ENCODE measurements at regions not wholly inside any gene's neighbourhood (a gene's known extent, or its start where the extent isn't known, plus 50 kb on each side); places are given as distances from the start of the nearest gene placed in this dataset.
"Not testable (repeated sequence)": the region's sequence is repeated elsewhere in the genome, so short reads cannot be mapped to it uniquely, and the experiment has no call there.

DNA sequence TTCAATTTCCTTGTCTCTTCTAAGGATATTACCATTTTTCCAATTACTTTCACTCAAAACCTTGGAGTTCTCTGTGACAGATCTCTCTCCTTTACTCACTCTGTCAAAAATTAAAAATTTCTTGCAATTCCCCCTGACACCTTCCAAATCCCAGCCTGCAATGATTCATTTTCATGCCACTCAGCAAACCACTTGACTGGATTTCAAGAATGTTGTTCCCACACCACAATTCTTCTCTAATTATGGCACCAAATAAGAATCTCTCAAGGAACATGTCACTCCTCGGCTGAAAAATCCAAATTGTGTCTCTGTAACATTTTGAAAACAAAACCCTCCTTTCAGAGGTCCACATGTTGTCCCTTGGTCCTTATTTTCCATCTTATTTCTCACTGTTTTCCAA lies 438.9 kb upstream of the ZP4 start:
- no peak for DNase-seq (ENCODE audit: extremely low read depth in 1 of 2, low read depth in 1 of 2)

- DNase-seq (ENCODE audit: extremely low read depth in 1 of 2, low read depth in 1 of 2) = not testable (repeated sequence)
Measured at GRCh38 chr1:238327033-238327432, 436.3 kb upstream of the ZP4 start.

GRCh38 chr1:238326479-238326878 lies 435.8 kb upstream of the ZP4 start:
- not testable (repeated sequence) for DNase-seq (ENCODE audit: extremely low read depth in 1 of 2, low read depth in 1 of 2)

DNA sequence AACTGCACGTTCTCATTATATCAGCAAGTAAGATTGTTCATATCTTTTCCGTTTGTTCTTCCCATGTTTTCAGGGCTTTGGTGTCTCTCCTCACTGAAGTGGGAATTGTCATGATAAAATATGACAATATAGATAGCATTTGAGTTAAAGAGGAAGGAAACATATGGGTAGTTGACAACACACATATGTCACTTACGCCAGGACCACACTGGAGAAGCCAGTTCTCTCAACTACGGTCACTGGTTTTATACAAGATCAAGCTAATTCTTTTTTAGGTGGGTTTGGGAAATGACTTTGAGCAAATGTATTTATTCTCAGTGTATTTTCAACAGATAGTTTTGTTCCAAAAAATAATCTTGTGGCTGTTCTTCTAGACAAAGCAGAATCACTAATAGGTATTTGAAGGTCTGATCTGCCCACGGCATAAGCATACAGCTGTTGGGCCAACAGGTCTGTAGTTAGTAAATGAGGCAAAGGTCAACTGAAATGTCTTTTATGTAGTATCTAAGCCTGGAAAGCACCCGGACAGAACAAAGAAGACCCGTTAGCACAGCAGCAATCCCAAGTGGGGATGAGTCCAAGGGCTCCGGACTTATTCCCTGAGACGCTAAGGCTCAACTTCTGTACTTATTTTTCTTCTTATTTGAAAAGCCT lies 433.6 kb upstream of the ZP4 start:
- no peak for DNase-seq (ENCODE audit: extremely low read depth in 1 of 2, low read depth in 1 of 2)

DNA sequence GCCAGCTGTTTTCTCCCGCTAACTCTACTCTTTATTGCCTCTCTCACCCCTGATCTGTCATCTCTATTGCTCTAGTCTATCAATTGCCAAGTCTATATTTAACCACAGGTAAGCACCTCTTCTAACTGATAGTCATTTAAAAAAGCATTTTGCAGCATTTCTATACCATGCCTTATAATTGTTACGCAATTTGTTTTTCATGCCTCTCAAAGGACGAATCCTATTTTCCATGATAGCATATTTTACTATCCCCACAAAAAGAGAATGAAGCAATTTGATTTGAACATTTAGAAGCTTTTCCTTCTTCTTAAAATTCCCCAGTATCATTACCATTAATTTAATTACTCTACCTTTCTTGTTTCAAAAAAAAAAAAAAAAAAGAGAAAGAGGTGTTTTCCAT lies 432.8 kb upstream of the ZP4 start:
- DNase-seq (ENCODE audit: extremely low read depth in 1 of 2, low read depth in 1 of 2) = no peak

DNA sequence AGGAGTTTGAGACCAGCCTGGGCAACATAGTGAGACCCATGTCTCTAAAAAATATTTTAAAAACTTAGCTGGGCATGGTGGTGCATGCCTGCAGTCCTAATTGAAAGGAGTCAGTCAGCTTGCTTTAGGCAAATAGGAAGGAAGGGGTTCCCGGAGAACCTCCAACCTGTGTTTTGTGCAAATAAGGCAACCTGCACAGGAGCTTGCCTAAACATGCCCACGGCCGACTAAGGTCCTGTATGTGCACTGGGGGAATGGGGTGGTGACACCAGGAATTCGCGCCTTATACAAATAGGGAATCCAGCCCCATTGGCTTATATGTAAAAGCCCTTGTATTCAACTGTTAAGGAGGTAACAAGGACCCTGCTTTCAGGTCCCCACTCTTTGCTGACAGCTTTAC lies 429.2 kb upstream of the ZP4 start:
- DNase-seq (ENCODE audit: extremely low read depth in 1 of 2, low read depth in 1 of 2) = no peak

- DNase-seq (ENCODE audit: extremely low read depth in 1 of 2, low read depth in 1 of 2) = no peak
Measured at GRCh38 chr1:238318294-238319110, 427.8 kb upstream of the ZP4 start.

DNA sequence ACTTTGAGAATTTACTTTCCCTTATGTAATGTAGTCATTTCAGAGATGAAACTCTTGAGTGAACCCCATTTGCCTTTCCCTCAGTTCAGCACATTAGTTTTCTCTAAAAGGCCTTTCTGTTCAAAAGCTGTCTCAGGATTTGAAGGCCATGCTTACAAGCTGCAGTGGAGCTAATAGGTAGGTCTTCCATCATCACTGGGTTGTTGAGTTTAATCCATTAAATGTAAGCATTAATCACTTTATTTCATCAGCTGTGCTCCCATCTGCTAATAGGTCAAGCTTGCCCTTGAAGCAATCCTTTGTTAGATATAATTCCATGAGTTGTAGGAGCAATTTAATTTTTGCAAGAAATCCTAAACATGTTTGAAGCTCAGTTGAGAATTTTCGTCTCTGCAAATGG lies 422.2 kb upstream of the ZP4 start:
- DNase-seq (ENCODE audit: extremely low read depth in 1 of 2, low read depth in 1 of 2) = no peak

DNA sequence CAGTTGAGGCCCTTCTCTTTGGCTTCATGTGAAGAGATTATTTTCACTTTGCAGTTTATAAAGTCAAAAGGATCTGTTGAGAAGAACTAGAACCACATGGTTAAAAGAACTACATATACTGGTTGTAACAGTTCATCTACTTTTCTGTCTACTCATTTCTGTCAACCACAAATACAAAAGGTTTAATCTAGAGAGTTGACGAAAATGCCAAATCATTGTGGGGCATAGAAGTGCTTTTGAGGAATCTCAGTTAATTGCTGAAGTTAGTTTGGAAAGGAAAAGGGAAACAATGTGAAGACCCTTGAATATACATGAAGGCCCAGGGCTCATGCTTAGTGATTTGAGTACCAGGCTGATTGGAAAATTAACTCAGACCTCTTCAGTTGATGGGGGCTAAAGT lies 415.7 kb upstream of the ZP4 start:
- no peak for DNase-seq (ENCODE audit: extremely low read depth in 1 of 2, low read depth in 1 of 2)

DNA sequence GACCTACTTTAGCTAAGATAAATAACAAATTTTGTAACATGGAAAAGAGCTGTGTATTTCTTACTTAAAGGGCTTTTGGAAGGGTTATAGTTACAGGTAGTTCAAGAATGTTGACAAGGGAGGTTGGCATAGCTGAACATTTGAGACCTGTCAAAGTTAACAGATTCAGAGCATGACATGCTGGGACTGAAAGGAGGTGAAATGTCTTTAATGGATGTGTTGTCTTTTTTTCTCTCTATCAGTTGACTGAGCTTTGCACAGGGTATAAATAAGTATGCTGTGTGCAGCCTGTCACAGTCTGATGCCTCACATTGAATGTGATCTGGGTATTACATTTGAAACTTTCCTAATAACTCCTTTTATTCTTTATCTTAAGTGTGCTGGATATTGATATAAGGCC lies 411.9 kb upstream of the ZP4 start:
- DNase-seq (ENCODE audit: extremely low read depth in 1 of 2, low read depth in 1 of 2) = no peak

DNA sequence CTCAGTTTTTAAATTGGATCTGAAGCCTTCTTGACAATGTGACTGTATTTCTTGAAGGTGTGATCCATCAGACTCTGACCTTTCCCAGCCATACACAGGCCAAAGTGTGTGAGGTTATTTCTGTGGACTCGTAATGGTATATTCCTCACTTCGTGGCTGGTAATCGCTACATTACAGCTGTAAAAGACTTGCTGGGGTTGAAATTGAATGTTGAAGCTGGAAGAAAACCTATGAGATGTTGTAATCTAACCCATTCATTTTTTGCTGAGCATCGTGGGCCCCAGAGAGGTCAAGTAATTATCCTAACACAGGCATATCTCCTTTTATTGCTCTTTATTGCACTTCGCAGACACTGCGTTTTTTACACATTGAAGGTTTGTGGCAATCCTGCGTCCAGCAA lies 405.6 kb upstream of the ZP4 start:
- no peak for DNase-seq (ENCODE audit: extremely low read depth in 1 of 2, low read depth in 1 of 2)

DNA sequence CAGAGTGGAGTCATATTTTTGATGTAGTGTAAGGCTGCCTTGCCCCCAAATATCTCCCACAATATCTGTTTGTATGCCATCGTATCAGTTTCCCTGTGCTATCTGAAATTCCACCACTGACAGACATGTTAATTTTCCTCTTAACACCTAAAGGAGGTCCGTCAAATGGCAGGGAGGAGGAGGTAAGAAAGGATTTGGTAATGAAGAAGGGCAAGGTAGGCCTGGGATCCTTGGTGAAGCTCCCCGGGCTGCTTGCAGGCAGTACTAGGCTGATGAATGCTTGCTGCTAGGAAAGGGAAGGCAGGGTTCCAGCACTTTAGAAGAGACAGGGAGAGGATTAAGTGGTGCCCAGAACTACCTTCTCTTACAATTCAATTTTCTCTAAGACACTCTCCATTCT lies 402.4 kb upstream of the ZP4 start:
- DNase-seq (ENCODE audit: extremely low read depth in 1 of 2, low read depth in 1 of 2) = no peak

DNA sequence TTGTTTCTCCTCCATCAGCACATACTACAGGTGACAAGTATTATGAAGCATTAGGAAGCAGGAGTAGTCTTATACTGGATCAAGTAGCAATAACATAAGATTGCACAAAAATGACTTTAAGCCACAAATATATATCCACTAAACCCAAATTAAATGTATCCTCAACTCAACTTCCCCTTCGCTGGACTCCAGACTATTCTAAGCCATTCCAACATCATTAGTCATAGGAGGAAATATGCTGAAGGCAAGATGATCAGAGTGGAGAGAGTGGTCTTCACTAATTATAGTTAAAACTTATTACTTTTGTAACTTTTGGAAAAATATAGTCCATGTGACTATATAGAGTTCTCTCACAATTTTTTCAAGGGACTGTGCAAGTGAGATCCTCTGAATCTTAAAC lies 390.7 kb upstream of the ZP4 start:
- DNase-seq (ENCODE audit: extremely low read depth in 1 of 2, low read depth in 1 of 2) = no peak

DNA sequence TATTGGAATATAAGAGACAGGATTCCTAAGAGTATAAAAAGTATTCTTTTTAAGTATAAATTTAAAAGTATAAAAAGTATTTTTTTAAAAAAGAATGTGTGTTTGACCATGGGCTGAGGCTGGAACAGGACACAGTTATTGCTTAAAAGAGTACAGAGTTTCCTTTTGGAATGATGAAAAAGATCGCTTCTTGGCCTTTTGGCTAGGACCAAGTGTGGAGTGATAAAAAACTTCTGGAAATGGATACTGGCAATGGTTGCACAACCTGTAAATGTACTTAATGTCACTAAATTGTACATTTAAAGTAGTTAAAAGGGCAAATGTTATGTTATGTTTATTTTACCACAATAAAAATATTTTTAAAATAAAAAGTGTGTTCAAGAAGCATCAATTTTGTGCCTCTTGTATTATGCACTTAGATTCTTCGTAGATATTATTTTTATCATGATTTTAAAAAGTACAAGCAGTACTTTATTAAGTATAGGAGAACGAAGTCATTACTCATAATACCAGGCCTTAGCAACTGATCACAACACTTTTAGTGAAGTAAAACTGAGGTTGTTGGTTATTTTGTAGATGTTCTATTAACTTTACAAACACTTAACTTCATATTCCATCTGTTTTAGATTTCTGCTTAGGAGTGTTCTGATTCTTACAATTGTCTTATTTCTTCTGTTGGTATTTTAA lies 389.1 kb upstream of the ZP4 start:
- no peak for DNase-seq (ENCODE audit: extremely low read depth in 1 of 2, low read depth in 1 of 2)

- DNase-seq (ENCODE audit: extremely low read depth in 1 of 2, low read depth in 1 of 2) = no peak
Measured at GRCh38 chr1:238272145-238272544, 381.4 kb upstream of the ZP4 start.

- DNase-seq (ENCODE audit: extremely low read depth in 1 of 2, low read depth in 1 of 2) = no peak
Measured at GRCh38 chr1:238265866-238266265, 375.1 kb upstream of the ZP4 start.

DNA sequence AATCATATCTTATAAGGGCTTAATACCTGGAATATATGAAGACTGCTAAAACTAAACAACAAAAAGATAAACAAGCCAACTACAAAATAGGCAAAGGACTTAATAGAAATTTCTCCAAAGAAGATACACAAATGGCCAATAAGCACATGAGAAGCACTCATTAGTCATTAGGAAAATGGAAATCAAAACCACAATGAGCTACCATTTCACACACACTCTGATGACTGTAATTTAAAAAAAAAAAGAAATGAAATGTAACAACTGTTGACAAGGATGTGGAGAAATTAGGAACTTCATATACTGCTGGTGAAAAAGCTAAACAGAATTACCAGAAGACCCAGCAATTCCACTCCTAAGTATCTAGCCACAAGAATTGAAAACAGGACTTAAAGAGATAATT lies 374.2 kb upstream of the ZP4 start:
- DNase-seq (ENCODE audit: extremely low read depth in 1 of 2, low read depth in 1 of 2) = no peak

DNA sequence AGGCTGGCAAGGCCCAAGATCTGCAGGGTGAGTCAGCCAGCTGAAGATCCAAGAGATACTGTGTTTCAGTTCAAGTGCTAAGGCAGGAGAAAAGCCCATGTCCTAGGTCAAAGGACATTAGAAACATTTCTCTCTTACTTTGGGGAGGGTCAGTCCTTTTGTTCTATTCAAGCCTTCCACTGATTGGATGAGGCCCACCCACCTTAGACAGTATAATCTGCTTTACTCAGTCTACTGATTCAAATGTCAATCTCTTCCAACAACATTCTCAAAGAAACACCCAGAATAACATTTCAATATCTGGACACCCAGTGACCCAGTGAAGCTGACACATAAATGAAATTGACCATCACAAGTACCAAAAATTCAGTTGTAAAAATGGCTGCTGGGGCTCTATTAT lies 367.8 kb upstream of the ZP4 start:
- no peak for DNase-seq (ENCODE audit: extremely low read depth in 1 of 2, low read depth in 1 of 2)

DNA sequence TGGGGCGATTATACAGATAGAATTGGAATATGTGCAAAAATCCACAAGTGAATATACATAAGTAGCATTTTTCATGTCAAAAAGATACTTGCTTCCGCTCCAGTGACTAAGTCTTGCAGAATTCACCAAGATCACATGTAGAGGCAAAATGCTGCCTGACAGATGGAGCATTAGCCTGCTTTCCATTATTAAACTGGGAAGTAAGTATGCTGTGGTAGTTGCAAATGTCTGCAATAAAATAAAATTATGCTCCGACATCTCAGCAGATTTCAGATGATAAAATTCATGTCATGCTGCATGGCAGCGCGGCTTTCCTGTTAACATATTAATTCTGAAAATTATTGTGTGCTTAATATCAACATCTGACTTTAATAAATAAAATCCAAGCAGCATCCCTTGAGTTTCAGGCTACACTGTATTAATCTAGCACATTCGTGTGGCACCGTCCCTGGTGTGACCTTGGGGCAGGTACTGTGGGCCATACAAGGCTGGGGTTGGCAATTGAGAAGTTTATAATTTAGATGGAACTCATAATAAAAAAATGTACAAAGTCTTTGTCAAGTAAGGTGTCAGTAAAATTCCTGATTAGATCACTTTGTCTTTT lies 366.4 kb upstream of the ZP4 start:
- no peak for DNase-seq (ENCODE audit: extremely low read depth in 1 of 2, low read depth in 1 of 2)

- DNase-seq (ENCODE audit: extremely low read depth in 1 of 2, low read depth in 1 of 2) = no peak
Measured at GRCh38 chr1:238254935-238255334, 364.2 kb upstream of the ZP4 start.

DNA sequence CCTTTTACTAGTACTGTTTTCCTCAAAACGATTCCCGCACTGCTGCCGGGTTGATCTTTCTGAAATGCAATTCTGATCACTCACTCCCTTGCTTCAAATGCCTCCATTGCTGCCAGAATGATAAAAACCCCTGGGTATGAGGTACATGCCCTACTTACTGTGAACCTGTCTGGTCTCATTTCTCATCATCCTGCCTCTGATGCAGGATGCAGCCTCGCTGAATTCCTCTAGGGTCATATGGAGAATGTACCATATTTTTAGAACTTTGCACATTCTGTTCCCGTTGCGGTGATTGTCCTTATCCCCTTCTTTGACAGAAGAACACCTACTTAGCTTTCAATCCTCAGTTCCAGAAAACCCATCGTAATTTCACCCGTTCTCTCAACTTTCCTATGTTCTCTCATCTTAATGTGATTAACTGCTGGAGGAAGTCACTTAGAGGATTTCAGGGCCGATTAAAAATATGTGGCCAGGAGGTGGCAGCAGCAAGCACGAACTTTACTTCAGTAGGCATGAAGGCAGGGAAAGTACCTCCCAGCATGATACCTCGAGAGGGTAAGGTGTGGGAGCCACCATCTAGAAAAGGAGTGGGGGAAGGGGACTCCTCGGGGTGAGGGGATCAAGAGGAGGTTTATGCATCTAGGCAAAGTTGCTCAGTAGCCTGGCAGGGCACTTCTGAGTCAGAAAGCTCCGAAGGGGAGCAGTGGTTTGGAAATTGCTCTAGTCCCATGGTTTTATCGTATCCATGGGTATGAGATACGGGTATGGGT lies 361.5 kb upstream of the ZP4 start:
- no peak for DNase-seq (ENCODE audit: extremely low read depth in 1 of 2, low read depth in 1 of 2)
